Mesodermal cell (in vitro differentiated cells): ENCODE measurements at regions not wholly inside any gene's neighbourhood (a gene's known extent, or its start where the extent isn't known, plus 50 kb on each side); places are given as distances from the start of the nearest gene placed in this dataset.
"Not testable (repeated sequence)": the region's sequence is repeated elsewhere in the genome, so short reads cannot be mapped to it uniquely, and the experiment has no call there.

Experiments
- H3K27ac ChIP-seq: 2 replicates; pipeline ENCODE4 v1.7.0; 2013; ENCODE audit warnings: mild to moderate bottlenecking, low read depth, low read length, moderate library complexity; ENCODE audit not compliant: severe bottlenecking
- H3K36me3 ChIP-seq: 2 replicates; pipeline ENCODE4 v1.7.1; 2013; ENCODE audit warnings: mild to moderate bottlenecking, low read length, moderate library complexity; ENCODE audit not compliant: control insufficient read depth, insufficient read depth
- H3K4me1 ChIP-seq: one replicate; pipeline ENCODE4 v1.7.1; 2013; ENCODE audit warnings: mild to moderate bottlenecking, low read length; ENCODE audit not compliant: insufficient read depth, control insufficient read depth, poor library complexity, severe bottlenecking
- H3K4me3 ChIP-seq: 2 replicates; pipeline ENCODE4 v1.7.0; 2013; ENCODE audit warnings: low read length, control low read depth, mild to moderate bottlenecking; ENCODE audit not compliant: insufficient read depth, poor library complexity, severe bottlenecking; ENCODE audit errors: extremely low read depth
- H3K9me3 ChIP-seq: 2 replicates; pipeline ENCODE4 v1.7.1; 2013; ENCODE audit warnings: mild to moderate bottlenecking, low read length, moderate library complexity; ENCODE audit not compliant: control insufficient read depth
- WGBS, 2 experiments: methylation state at CpG; one replicate each; pipeline ENCODE4 v1.1.5; 2013; ENCODE audit warnings: missing lambda C conversion rate in 2 of 2; ENCODE audit not compliant: insufficient coverage in 2 of 2; 5-methylcytosine and 5-hydroxymethylcytosine counted together

DNA sequence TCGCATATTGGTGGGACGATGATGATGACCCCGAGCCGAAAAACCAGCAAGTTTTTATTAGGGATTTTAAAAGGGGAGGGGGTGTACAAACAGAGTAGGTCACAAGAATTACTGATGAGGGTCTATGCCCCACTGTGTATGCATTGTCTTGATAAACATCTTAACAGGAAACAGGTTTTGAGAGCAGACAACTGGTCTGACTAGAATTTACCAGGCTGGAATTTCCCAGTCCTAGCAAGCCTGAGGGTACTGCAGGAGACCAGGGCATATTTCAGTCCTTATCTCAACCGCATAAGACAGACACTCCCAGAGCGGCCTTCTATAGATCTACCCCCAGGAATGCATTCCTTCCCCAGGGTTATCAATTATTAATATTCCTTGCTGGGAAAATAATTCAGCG is 659.7 kb downstream of the TRHDE start:
- H3K9me3 ChIP-seq, H3K27ac ChIP-seq, H3K4me3 ChIP-seq, H3K4me1 ChIP-seq, H3K36me3 ChIP-seq: not testable (repeated sequence)
- 90 to 91% methylated on average over 5 to 7 of the region's 7 CpGs for WGBS, 2 experiments

DNA sequence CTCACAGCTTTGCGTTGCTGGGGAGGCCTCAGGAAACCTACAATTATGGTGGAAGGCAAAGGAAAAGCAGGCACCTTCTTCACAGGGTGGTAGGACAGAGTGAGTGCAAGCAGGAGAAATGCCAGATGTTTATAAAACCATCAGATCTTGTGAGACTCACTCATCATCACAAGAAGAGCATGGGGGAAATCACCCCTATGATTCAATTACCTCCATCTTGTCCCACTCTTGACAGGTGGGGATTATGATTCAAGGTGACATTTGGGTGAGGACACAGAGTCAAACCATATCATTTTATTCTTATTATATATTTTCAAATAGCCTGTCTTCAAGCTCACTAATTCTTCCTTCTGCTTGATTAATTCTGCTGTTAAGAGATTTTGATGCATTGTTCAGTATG is 665.3 kb downstream of the TRHDE start:
- no peaks in the 10 kb centered on the region for H3K9me3 ChIP-seq
- no peaks in the 10 kb centered on the region for H3K36me3 ChIP-seq
- 100% methylated on average over 1 of the region's 1 CpG; no CpG with 5 or more reads in 1 of the 2 experiments for WGBS, 2 experiments
- H3K4me1 ChIP-seq: no peaks in the 10 kb centered on the region
- no peak overlapping the region for H3K27ac ChIP-seq
- H3K4me3 ChIP-seq: no peak overlapping the region

DNA sequence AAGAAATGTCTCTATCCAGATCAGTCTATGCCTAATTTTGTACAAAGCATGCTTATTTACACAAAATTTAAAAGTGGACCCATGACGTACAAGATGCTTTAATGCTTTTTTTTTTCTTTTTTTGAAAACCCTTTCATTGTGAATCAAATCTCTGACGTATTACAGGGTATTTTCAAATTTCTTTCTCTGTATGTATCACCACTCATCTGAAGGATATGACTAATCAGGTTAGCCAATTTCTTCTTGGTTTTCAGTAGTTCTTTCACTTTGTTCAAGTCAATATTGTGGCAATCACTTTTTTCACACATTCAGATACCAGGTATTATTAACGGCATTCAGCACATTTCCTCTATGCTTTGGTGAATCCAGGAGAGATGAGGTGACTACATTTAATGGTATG is 685.3 kb downstream of the TRHDE start:
- no peaks in the 10 kb centered on the region for H3K9me3 ChIP-seq
- H3K4me1 ChIP-seq: no peaks in the 10 kb centered on the region
- H3K4me3 ChIP-seq: no peak overlapping the region
- 100% methylated on average over 1 of the region's 3 CpGs for WGBS, 2 experiments
- H3K27ac ChIP-seq: no peak overlapping the region
- no peaks in the 10 kb centered on the region for H3K36me3 ChIP-seq

DNA sequence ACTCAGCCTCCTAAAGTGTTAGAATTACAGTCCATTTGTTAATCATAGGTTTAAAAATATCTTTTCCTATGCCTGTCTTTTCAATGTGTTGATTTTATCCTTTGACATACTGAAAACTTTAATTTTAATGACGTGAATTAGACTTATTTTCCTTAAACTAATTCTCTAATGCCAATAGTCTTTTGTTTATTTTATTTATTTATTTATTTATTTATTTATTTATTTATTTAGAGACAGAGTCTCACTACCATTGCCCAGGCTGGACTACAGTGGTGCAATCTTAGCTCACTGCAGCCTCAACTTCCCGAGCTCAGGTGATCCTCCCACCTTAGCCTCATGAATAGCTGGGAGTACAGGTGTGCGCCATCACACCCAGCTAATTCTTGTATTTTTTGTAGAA is 694.5 kb downstream of the TRHDE start:
- 66% methylated on average over 2 of the region's 3 CpGs; no CpG with 5 or more reads in 1 of the 2 experiments for WGBS, 2 experiments
- Histone ChIP-seq H3K4me1 (no peaks in the 10 kb centered on the region), H3K27ac (no peak overlapping the region), H3K36me3 (no peaks in the 10 kb centered on the region), H3K4me3 (no peak overlapping the region), H3K9me3 (no peaks in the 10 kb centered on the region)

DNA sequence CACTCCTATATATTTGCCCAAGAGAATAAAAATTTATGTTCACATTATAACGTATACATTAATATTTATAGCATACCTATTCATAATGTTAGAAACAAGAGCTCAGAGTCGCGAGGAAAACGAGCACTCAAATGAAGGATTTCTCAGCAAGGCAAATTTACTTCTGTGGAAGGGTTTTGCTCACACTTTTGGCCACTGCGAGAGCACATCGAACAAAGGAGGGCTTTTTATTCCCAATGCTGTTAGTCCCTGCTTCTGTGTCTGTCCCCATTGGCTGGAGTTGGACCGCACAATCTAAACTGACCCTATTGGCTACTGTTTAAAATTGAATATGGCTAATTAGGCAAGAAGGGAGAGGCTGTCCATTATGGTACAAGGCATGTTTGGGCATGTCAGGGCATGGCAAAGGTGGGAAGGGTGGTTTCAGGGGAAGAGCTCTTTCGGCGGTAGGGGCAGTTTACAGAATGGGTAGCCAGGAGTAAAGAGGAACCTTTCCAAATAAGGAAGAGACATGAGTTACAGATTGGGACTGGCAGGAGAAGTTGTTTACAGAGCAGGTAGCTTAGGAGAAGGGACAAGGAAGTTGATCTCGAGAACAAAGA is 702.9 kb downstream of the TRHDE start:
- Histone ChIP-seq H3K36me3 (no peaks in the 10 kb centered on the region), H3K4me3 (no peak overlapping the region), H3K4me1 (no peaks in the 10 kb centered on the region), H3K9me3 (peaks cover 7% of the 10 kb centered on the region), H3K27ac (no peak overlapping the region)
- 87 to 96% methylated on average over 8 to 9 of the region's 10 CpGs for WGBS, 2 experiments

DNA sequence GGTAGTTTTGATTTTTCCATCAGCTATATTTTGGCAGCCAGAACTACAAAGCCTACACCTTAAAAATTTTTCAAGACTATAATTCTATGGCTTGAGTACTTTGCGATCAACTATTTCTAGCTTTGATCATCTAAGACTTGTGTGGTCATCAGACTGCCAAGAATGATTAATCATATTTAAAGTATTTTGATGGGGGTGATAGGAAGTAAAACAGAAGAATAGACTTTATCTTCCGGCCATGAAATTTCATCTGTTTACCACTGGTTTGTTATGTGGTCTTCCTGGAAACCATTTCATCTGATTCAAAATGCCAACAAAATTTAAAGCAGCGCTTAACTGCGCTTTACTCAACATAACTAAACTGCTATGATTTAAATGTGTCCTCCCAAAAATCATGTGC is 706.8 kb downstream of the TRHDE start:
- peaks cover 7% of the 10 kb centered on the region for H3K9me3 ChIP-seq

DNA sequence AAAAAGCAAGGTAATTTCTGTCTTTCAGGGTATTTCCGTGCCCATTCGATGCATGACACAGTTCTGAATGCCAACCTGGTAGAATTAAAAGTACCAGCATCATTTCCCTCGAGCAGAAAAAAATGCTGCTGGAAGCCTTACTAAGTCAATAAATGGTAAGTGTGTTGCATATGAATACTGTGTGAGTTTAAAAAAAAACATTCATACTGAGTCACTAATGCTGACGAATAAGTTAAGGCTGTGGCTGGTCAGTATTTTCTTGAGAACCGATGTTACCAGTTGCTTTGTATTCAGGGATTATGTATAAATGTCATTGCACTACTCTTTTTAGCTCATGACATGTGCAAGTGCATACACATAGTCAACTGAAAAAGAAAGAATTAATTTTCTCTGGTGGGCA is 710.2 kb downstream of the TRHDE start:
- no peaks in the 10 kb centered on the region for H3K9me3 ChIP-seq
- H3K4me1 ChIP-seq: no peaks in the 10 kb centered on the region
- H3K4me3 ChIP-seq: no peak overlapping the region
- 75 to 76% methylated on average over 2 to 3 of the region's 5 CpGs for WGBS, 2 experiments
- no peak overlapping the region for H3K27ac ChIP-seq
- no peaks in the 10 kb centered on the region for H3K36me3 ChIP-seq

More for the DNA sequence above, 706.8 kb downstream of the TRHDE start:
- Histone ChIP-seq H3K4me3 (no peak overlapping the region), H3K27ac (no peak overlapping the region), H3K36me3 (no peaks in the 10 kb centered on the region), H3K4me1 (no peaks in the 10 kb centered on the region)
- WGBS, 2 experiments: 100% methylated on average over 1 of the region's 4 CpGs; no CpG with 5 or more reads in 1 of the 2 experiments

DNA sequence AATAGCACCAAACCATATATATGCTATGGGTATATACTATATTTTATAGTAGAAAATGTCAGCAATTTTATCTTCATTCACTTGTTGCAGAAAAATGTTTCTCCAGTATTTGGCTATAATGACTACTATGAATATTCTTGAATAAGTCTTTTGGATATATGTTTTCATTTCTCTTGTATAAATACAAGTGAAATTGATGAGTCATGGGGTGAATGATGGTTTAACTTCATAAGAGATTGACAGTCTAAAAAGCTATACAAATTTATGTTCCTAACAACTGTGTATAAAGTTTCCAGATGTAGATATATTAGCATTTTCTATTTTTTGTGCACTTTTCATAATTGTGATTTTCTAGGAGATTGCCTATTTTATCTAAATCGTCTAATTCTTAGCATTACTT is 714.8 kb downstream of the TRHDE start:
- H3K9me3 ChIP-seq: no peaks in the 10 kb centered on the region
- no peak overlapping the region for H3K4me3 ChIP-seq
- H3K4me1 ChIP-seq: no peaks in the 10 kb centered on the region
- no peak overlapping the region for H3K27ac ChIP-seq
- H3K36me3 ChIP-seq: no peaks in the 10 kb centered on the region
- no CpG with 5 or more reads among the region's 1 CpG for WGBS, 2 experiments

DNA sequence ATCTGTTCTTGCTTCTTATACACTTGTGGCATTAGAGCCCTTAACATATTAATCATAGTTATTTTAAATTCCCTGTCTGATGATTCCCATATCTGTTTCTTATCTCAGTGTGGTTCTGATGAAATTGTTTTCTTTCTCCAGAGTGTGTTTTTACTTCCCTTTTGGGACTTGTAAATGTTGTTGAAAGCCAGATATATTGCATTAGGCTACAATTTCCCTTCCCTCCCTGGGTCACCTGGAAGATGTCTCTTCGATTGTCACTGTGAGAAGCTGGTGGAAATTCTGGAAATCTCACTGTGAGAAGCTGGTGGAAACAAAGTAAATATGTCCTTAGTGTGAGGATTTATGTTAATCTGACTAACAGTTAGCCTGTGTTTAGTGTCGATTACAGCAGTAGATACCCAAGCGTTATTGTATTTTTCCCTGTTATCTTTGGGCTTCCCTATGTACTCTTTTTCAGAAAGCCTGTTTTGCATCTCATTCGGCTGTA is 717.3 kb downstream of the TRHDE start:
- no peak overlapping the region for H3K4me3 ChIP-seq
- no peaks in the 10 kb centered on the region for H3K36me3 ChIP-seq
- no peaks in the 10 kb centered on the region for H3K9me3 ChIP-seq
- WGBS, 2 experiments: 90% methylated on average over 2 of the region's 4 CpGs; no CpG with 5 or more reads in 1 of the 2 experiments
- no peaks in the 10 kb centered on the region for H3K4me1 ChIP-seq
- no peak overlapping the region for H3K27ac ChIP-seq

DNA sequence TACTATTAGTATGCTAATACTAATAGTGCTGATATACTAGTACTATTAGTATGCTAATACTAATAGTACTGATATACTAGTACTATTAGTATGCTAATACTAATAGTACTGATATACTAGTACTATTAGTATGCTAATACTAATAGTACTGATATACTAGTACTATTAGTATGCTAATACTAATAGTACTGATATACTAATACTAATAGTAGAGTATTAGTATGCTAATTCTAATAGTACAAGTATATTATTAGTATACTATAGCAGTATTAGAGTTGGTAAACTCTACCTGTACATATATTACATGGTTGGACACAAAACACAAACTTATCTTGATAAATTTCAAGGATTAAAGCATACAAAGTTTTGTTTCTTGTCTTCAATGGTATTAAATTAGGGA is 722.9 kb downstream of the TRHDE start:
- not testable (repeated sequence) for H3K36me3 ChIP-seq, H3K4me1 ChIP-seq, H3K4me3 ChIP-seq, H3K9me3 ChIP-seq, H3K27ac ChIP-seq

DNA sequence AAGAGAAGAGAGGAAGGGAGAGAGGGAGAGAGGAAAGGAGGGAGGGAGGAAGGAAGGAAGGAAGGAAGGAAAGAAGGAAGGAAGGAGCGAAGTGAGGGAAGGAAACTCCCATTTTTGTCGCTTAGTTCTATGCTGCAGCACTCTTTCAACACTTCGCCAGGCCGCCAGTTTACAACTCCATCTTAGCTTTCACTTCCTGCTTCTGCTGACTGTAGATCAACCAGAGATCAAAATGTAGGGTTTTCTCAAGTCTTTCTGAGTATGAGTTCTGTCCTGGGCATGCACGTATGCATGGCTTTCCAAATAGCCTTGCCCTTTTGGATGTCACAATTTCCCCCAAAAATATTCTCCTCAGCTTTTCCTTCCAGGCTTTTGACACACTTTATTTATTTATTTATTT is 723.4 kb downstream of the TRHDE start:
- no peaks in the 10 kb centered on the region for H3K9me3 ChIP-seq
- no peak overlapping the region for H3K4me3 ChIP-seq
- 67 to 93% methylated on average over 1 to 5 of the region's 5 CpGs for WGBS, 2 experiments
- no peaks in the 10 kb centered on the region for H3K36me3 ChIP-seq
- H3K27ac ChIP-seq: no peak overlapping the region
- H3K4me1 ChIP-seq: no peaks in the 10 kb centered on the region
